Subcutaneous abdominal adipose tissue (tissue), 5 donors: ENCODE measurements at regions not wholly inside any gene's neighbourhood (a gene's known extent, or its start where the extent isn't known, plus 50 kb on each side); places are given as distances from the start of the nearest gene placed in this dataset.
"Not testable (repeated sequence)": the region's sequence is repeated elsewhere in the genome, so short reads cannot be mapped to it uniquely, and the experiment has no call there.

ENCODE experiments used
- H3K27ac ChIP-seq: one replicate; pipeline ENCODE4 v1.7.0; 2013; ENCODE audit warnings: low read depth, mild to moderate bottlenecking, inconsistent platforms, low read length, moderate library complexity
- H3K27me3 ChIP-seq, 5 donors: one replicate each; pipeline ENCODE4 v1.7.0; 2013; ENCODE audit warnings: low read length in 5 of 5, inconsistent platforms in 1 of 5; ENCODE audit not compliant: control insufficient read depth in 5 of 5, insufficient read depth in 4 of 5
- H3K36me3 ChIP-seq, 5 donors: one replicate each; pipeline ENCODE4 v1.7.0; 2013; ENCODE audit warnings: low read length in 5 of 5; ENCODE audit not compliant: control insufficient read depth in 5 of 5, insufficient read depth in 5 of 5
- H3K4me1 ChIP-seq, 5 donors: one replicate each; pipeline ENCODE4 v1.7.0; 2013; ENCODE audit warnings: low read length in 5 of 5, mild to moderate bottlenecking in 3 of 5, moderate library complexity in 1 of 5; ENCODE audit not compliant: control insufficient read depth in 5 of 5, insufficient read depth in 5 of 5
- H3K4me3 ChIP-seq, 5 donors: one replicate each; pipeline ENCODE4 v1.7.0; 2013; ENCODE audit warnings: low read length in 5 of 5, low read depth in 1 of 5
- H3K9ac ChIP-seq, 5 donors: one replicate each; pipeline ENCODE4 v1.7.0; 2013; ENCODE audit warnings: low read length in 5 of 5, mild to moderate bottlenecking in 4 of 5, moderate library complexity in 3 of 5
- H3K9me3 ChIP-seq, 5 donors: one replicate each; pipeline ENCODE4 v1.7.0; 2013; ENCODE audit warnings: low read length in 5 of 5; ENCODE audit not compliant: control insufficient read depth in 5 of 5
- donor health status: healthy.
- donor health status: healthy.
- donor health status: healthy.
- donor health status: healthy.
- donor health status: healthy.

DNA sequence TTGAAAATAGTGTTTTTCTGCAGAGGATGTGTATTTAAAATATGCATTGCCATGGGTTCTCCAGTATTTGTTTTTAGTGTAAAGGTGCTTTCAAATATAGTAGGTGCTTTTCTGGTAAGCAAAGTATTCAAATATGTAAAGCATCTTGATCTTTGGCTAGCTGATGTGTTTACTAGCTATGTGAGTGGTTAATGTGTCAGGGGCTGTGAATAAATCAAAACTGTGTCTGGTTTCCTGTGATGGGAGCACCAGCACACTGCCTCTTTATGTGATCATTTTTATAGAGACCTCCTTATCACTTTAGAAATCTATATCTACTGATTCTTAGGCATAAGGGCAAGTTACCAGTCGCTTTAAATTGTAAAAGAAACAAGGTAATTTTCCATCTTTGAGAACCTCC lies 388.9 kb upstream of the MAN1A1 start:
- Histone ChIP-seq H3K9me3 (no peaks in the 10 kb centered on the region), H3K27me3 (no peaks in the 10 kb centered on the region), H3K27ac (no peak overlapping the region), H3K9ac (no peak overlapping the region), H3K36me3 (no peaks in the 10 kb centered on the region), H3K4me1 (peaks cover 0 to 7% (median 4%) of the 10 kb centered on the region in 5 donors), H3K4me3 (no peak overlapping the region)

DNA sequence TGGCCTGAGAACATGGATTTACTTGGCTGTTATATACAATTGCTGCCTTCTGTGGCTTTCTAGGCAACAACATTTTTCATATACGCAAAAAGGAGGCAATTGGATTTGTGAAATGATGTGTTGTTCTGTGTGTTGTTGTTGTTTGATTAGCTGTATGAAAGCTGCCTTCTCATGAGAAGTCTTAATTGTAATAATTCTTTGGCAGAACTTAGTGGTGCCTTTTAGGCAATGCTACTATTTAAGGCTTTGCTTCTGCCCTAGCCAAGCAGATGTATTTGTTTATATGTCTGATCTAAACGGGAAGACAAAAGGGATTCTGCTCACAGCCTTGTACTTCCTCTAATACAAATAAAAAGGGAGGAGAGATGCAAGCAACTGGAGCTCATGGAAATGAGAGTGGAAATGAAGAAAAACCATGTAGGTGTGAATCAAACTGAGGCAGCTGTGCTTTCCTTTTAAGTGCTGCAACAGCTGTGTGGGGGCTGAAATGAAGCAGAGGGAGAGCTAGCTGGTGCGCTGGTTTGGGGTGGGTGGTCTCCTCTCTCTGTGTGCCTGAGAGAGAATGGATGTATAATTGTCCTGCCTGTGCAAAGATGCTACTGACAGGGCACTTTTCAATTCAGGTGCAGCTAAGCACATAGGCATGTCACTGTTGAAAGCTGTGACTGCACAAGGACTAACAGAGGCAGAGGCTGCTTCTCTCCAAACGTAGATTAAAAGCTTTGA lies 386.9 kb upstream of the MAN1A1 start:
- no peak overlapping the region for H3K9ac ChIP-seq
- no peak overlapping the region for H3K4me3 ChIP-seq
- no peaks in the 10 kb centered on the region for H3K27me3 ChIP-seq
- no peak overlapping the region for H3K27ac ChIP-seq
- H3K4me1 ChIP-seq, result peaks cover 0 to 7% (median 4%) of the 10 kb centered on the region in 5 donors
- H3K9me3 ChIP-seq, result no peaks in the 10 kb centered on the region
- no peaks in the 10 kb centered on the region for H3K36me3 ChIP-seq

DNA sequence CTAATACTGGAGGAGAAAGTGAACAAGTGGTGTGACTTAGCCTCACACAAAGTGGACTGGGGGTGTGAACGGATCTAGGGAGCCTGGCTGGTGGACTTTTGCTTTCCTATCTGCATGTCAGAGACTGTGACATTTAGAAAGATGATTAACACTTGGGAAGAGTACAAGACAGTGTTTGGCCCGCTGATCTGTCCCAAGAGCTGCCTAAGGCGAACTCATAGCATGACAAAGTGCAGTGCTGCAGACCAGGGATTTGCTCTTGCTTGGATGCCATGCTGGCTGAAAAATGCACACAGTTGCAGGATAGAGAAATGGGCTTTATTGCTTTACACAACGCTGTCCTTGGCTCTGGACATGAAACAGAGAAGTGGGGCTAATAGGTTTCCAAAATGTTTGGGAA lies 386.0 kb upstream of the MAN1A1 start:
- Histone ChIP-seq H3K27ac (no peak overlapping the region), H3K27me3 (no peaks in the 10 kb centered on the region), H3K9me3 (no peaks in the 10 kb centered on the region)

DNA sequence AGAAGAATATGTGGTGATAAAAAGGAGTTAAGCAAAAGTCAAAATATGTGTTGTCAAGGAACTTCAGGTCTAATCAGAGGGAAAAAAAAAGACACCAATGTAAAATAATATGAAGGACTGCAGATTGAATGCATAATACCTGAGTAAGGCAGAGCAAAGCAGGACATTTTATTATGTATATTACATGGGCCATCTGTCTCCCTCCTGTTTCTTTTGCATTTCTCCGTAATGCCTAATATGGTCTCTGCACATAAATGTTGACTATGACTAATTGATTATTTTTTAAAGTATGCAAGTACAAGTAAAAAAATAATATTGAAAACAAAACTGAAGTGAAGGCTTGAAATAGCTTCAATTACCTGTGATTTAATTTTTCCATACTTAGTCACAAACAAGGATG lies 384.7 kb upstream of the MAN1A1 start:
- H3K27ac ChIP-seq, result no peak overlapping the region
- no peak overlapping the region for H3K4me3 ChIP-seq
- peaks cover 0 to 2% (median 0%) of the 10 kb centered on the region in 5 donors for H3K9me3 ChIP-seq
- H3K9ac ChIP-seq, result no peak overlapping the region
- H3K36me3 ChIP-seq, result no peaks in the 10 kb centered on the region
- H3K4me1 ChIP-seq, result peaks cover 0 to 7% (median 4%) of the 10 kb centered on the region in 5 donors
- H3K27me3 ChIP-seq, result no peaks in the 10 kb centered on the region

More for the DNA sequence above, 386.0 kb upstream of the MAN1A1 start:
- H3K36me3 ChIP-seq, result no peaks in the 10 kb centered on the region
- H3K4me1 ChIP-seq, result peaks cover 0 to 7% (median 4%) of the 10 kb centered on the region in 5 donors
- H3K4me3 ChIP-seq, result no peak overlapping the region
- no peak overlapping the region for H3K9ac ChIP-seq

DNA sequence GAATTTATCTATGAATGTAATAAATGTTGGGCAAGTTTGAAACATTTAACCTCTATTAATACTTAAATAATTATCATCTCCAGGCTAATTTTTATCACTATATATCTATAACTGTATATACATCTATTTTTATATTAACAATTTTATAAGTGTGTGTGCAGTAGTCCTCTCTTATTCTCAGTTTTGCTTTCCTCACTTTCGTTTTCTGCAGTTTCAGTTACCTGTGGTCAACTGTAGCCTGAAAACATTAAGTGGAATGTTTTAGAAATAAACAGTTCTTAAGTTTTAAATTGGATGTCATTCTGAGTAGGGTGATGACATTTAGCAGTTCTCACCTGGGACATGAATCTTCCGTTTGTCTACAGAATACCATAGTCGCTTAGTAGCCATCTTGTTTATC lies 379.4 kb upstream of the MAN1A1 start:
- Histone ChIP-seq H3K27ac (no peak overlapping the region), H3K27me3 (no peaks in the 10 kb centered on the region), H3K4me1 (no peaks in the 10 kb centered on the region), H3K9ac (no peak overlapping the region), H3K9me3 (peaks cover 0 to 2% (median 0%) of the 10 kb centered on the region in 5 donors), H3K36me3 (no peaks in the 10 kb centered on the region), H3K4me3 (no peak overlapping the region)

DNA sequence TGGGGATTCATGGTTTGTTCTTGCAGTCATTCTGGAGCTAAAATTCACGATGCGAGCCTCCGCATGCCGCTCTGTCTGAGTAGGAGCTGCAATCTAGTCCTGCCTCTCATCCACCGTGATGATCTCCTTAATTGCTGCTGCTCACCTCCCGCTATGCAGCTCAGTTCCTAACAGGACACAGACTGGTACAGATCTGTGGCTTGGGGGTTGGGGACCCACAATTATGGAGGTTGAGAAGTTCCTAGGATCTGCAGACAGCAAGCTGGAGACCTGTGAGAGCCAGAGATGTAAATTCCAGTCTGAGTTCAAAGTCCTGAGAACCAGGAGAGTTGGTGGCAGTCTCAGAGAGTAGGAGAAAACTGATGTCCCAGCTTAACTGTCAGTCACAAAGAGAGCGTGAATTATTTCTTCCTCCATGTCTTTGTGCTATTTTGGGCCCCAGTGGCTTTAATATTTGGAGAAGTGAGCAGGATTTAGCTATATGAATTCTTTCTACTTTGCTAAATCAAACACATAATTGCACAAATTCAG lies 378.7 kb upstream of the MAN1A1 start:
- H3K36me3 ChIP-seq, result no peaks in the 10 kb centered on the region
- H3K4me1 ChIP-seq, result no peaks in the 10 kb centered on the region
- H3K9me3 ChIP-seq, result peaks cover 0 to 2% (median 0%) of the 10 kb centered on the region in 5 donors
- no peaks in the 10 kb centered on the region for H3K27me3 ChIP-seq
- H3K4me3 ChIP-seq, result no peak overlapping the region
- H3K27ac ChIP-seq, result no peak overlapping the region
- H3K9ac ChIP-seq, result no peak overlapping the region

DNA sequence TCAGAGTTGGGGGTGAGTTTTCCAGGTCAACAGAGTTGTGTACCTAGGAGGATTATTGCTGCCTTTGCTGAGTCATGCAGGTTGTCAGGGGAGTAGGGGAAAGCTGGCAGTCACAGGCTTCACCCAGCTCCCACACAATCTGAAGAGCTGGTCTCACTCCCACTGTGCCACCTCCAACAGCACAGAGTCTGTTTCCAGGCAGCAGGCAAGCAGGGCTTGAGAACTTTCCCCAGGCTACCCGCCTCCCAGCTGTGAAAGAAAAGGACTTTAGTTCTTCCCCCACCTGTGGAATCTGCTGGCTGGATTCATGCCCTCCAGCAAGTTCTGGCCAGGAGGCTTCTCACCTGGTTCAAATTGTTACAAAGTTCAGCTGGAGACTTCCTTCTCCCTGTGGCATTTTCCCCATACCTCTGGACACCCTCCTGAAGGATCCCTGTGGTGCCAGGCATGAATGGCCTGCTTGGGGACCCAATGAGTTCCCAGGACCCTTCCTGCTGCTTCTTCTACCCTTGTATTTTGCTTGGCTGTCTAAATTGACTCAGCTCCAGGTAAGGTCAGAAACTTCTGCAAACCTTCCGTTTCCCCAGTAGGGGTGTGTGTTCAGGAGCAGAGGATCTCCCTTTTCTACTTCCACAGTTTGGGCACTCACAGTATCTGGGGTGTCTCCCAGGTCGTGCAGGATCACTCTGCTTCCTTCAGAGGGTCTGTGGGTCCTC lies 378.1 kb upstream of the MAN1A1 start:
- H3K36me3 ChIP-seq, result no peaks in the 10 kb centered on the region
- peaks cover 0 to 2% (median 0%) of the 10 kb centered on the region in 5 donors for H3K9me3 ChIP-seq
- H3K27me3 ChIP-seq, result no peaks in the 10 kb centered on the region
- H3K9ac ChIP-seq, result no peak overlapping the region
- H3K4me1 ChIP-seq, result no peaks in the 10 kb centered on the region
- H3K4me3 ChIP-seq, result no peak overlapping the region
- no peak overlapping the region for H3K27ac ChIP-seq

DNA sequence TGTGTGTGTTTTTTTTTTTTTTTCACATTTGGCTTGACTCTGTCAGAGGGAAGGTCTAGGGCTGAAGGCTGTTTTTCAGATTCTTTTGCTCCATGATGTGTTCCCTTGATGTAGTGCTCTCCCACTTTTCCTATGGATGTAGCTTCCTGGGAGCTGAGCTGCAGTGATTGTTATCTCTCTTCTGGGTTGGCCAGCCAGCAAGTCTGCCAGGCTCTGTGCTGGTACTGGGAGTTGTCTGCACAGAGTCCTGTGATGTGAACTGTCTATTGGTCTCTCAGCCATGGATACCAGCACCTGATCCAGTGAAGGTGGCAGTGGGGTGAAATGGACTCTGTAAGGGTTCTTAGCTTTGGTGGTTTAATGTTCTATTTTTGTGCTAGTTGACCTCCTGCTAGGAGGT lies 377.4 kb upstream of the MAN1A1 start:
- not testable (repeated sequence) for H3K27ac ChIP-seq, H3K9me3 ChIP-seq, H3K27me3 ChIP-seq, H3K9ac ChIP-seq, H3K36me3 ChIP-seq, H3K4me1 ChIP-seq, H3K4me3 ChIP-seq

DNA sequence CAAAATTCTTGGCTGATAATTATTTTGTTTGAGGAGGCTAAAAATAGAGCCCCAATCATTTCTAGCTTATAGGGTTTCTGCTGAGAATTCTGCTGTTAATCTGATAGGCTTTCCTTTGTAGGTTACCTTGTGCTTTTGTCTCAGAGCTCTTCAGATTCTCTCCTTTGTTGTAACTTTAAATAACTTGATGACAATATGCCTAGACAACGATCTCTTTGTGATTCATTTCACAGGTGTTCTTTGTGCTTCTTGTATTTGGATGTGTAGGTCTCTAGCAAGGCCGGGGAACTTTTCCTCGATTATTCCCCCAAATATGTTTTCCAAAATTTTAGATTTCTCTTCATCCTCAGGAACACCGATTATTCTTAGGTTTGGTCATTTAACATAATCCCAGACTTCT lies 376.5 kb upstream of the MAN1A1 start:
- Histone ChIP-seq H3K9ac (no peak overlapping the region), H3K9me3 (peaks cover 0 to 2% (median 0%) of the 10 kb centered on the region in 5 donors), H3K36me3 (no peaks in the 10 kb centered on the region), H3K4me1 (no peaks in the 10 kb centered on the region), H3K27me3 (no peaks in the 10 kb centered on the region), H3K4me3 (no peak overlapping the region), H3K27ac (no peak overlapping the region)

DNA sequence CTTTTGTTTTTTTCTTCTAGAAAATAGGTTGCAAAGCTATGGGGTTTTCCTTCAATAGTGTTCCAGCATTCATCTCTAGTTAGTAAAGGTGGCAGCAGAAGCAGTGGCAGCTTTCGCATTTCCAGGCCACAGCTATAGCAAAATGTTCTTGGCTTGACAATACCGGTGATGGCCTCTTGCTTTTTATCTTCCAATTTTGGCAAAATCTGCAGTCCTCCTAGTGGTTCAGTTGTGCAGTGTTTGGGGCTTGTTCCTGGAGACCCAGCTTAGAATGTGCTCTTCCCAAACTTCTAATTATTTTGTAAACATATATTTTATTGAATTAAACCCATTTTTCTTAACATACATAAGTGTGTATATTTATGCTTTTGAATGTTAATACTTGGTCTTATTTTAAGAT lies 370.6 kb upstream of the MAN1A1 start:
- peaks cover 0 to 9% (median 6%) of the 10 kb centered on the region in 5 donors for H3K4me1 ChIP-seq
- H3K9me3 ChIP-seq, result no peaks in the 10 kb centered on the region
- H3K27me3 ChIP-seq, result no peaks in the 10 kb centered on the region
- no peak overlapping the region for H3K9ac ChIP-seq
- H3K4me3 ChIP-seq, result no peak overlapping the region
- H3K27ac ChIP-seq, result no peak overlapping the region
- H3K36me3 ChIP-seq, result no peaks in the 10 kb centered on the region
